GM12878 (cell line): ENCODE measurements at regions not wholly inside any gene's neighbourhood (a gene's known extent, or its start where the extent isn't known, plus 50 kb on each side); places are given as distances from the start of the nearest gene placed in this dataset.

Experiments
- POLR2A ChIP-seq: IDR thresholded peaks from 2 replicates; pipeline ENCODE4 v1.6.1; 2011; ENCODE audit warnings: low read depth, mild to moderate bottlenecking, low read length
- RBBP5 ChIP-seq: fragments of 200-600 bp; sonication (generic); conservative IDR thresholded peaks from 2 replicates; pipeline ENCODE4 v1.6.1; 2016
- ZNF384 ChIP-seq: IDR thresholded peaks from 2 replicates; pipeline ENCODE4 v1.6.1; 2012; ENCODE audit warnings: low read depth, mild to moderate bottlenecking, low read length, improper control_type of control experiment, borderline replicate concordance
- TF ChIP-seq, protein P1 (sequence below): IDR thresholded peaks from 2 replicates; pipeline ENCODE4 v1.6.1; 2011; ENCODE audit warnings: low read depth, mild to moderate bottlenecking, low read length, moderate library complexity, borderline replicate concordance; ENCODE audit errors: extremely low read depth
- TF ChIP-seq, protein P2 (sequence below), 3 experiments: IDR thresholded peaks in 2 of 3; conservative IDR thresholded peaks in 1 of 3; 2 replicates each; pipeline ENCODE4 v1.5.1; 2011; ENCODE audit warnings: low read depth in 3 of 3, low read length in 3 of 3, mild to moderate bottlenecking in 3 of 3, control low read depth in 2 of 3, moderate library complexity in 2 of 3, inconsistent platforms in 1 of 3, mixed read lengths in 1 of 3; ENCODE audit not compliant: control insufficient read depth in 2 of 3, insufficient read depth in 1 of 3; ENCODE audit errors: extremely low read depth in 1 of 3

DNA sequence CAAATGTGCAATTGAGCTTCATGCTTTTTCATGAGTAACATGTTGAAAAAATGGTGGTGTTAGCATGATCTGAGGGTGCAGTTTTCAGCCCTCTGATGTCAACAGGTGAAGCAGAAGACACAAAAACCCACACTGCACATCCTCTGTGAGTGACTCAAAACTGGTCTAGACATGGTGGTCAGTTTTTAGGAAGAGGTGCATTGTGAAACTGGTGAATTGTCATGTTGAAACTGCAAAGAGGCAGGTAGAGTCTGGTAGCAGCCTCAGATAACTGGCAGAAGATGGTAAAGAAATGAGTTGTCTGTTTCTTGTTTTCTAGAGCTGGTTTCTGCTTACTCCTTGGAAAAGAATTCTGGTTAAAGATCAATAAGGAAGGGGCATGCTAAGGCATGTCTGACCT, 97.3 kb upstream of the HMCN1 start:
- TF ChIP-seq POLR2A = no peak
- no peak for TF ChIP-seq RBBP5
- TF ChIP-seq, protein P1, sequence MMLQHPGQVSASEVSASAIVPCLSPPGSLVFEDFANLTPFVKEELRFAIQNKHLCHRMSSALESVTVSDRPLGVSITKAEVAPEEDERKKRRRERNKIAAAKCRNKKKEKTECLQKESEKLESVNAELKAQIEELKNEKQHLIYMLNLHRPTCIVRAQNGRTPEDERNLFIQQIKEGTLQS = no peak
- no peak; the same call in 1 of the 2 replicates for TF ChIP-seq ZNF384
- TF ChIP-seq, protein P2, sequence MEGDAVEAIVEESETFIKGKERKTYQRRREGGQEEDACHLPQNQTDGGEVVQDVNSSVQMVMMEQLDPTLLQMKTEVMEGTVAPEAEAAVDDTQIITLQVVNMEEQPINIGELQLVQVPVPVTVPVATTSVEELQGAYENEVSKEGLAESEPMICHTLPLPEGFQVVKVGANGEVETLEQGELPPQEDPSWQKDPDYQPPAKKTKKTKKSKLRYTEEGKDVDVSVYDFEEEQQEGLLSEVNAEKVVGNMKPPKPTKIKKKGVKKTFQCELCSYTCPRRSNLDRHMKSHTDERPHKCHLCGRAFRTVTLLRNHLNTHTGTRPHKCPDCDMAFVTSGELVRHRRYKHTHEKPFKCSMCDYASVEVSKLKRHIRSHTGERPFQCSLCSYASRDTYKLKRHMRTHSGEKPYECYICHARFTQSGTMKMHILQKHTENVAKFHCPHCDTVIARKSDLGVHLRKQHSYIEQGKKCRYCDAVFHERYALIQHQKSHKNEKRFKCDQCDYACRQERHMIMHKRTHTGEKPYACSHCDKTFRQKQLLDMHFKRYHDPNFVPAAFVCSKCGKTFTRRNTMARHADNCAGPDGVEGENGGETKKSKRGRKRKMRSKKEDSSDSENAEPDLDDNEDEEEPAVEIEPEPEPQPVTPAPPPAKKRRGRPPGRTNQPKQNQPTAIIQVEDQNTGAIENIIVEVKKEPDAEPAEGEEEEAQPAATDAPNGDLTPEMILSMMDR (IDR thresholded peaks at IDR 0.05 in 2 of 3, conservative IDR thresholded peaks at IDR 0.05 in 1 of 3; ENCODE audit: control insufficient read depth in 2 of 3, extremely low read depth in 1 of 3, insufficient read depth in 1 of 3, low read depth in 3 of 3, low read length in 3 of 3) = no peak
